H9 (cell line): ENCODE measurements at regions not wholly inside any gene's neighbourhood (a gene's known extent, or its start where the extent isn't known, plus 50 kb on each side); places are given as distances from the start of the nearest gene placed in this dataset.

Experiments
- DNase-seq: peaks from one replicate; pipeline ENCODE4 v3.0.0-alpha.2; 2017
- H2AFZ ChIP-seq: one replicate; pipeline ENCODE4 v1.6.1; 2013; ENCODE audit warnings: mild to moderate bottlenecking, low read length, control low read depth, moderate library complexity
- H2AK5ac ChIP-seq: 2 replicates; pipeline ENCODE4 v1.6.1; 2013; ENCODE audit warnings: low read length, control low read depth, mixed read lengths; ENCODE audit not compliant: insufficient read length
- H2BK120ac ChIP-seq: one replicate; pipeline ENCODE4 v1.6.1; 2013; ENCODE audit warnings: low read depth, mild to moderate bottlenecking, low read length, control low read depth, inconsistent platforms; ENCODE audit not compliant: poor library complexity, severe bottlenecking
- H2BK12ac ChIP-seq: 2 replicates; pipeline ENCODE4 v1.6.1; 2013; ENCODE audit warnings: low read length, control low read depth, mixed read lengths, low read depth; ENCODE audit not compliant: insufficient read length
- H2BK15ac ChIP-seq: 2 replicates; pipeline ENCODE4 v1.6.1; 2013; ENCODE audit warnings: low read depth, low read length, control low read depth
- H2BK20ac ChIP-seq: one replicate; pipeline ENCODE4 v1.6.1; 2013; ENCODE audit warnings: low read depth, mild to moderate bottlenecking, low read length, control low read depth, inconsistent platforms; ENCODE audit not compliant: poor library complexity, severe bottlenecking
- H2BK5ac ChIP-seq: 2 replicates; pipeline ENCODE4 v1.6.1; 2013; ENCODE audit warnings: low read length, control low read depth, mixed read lengths; ENCODE audit not compliant: insufficient read length
- H3K14ac ChIP-seq: 2 replicates; pipeline ENCODE4 v1.6.1; 2013; ENCODE audit warnings: low read length, control low read depth; ENCODE audit not compliant: insufficient read depth
- H3K18ac ChIP-seq: 2 replicates; pipeline ENCODE4 v1.6.1; 2013; ENCODE audit warnings: low read depth, mild to moderate bottlenecking, mixed read lengths, low read length, control low read depth; ENCODE audit not compliant: insufficient read length
- H3K23ac ChIP-seq: 2 replicates; pipeline ENCODE4 v1.6.1; 2013; ENCODE audit warnings: low read length, control low read depth, mixed read lengths, low read depth; ENCODE audit not compliant: insufficient read length
- H3K23me2 ChIP-seq: 2 replicates; pipeline ENCODE4 v1.6.1; 2013; ENCODE audit warnings: low read depth, mild to moderate bottlenecking, mixed read lengths, low read length, control low read depth; ENCODE audit not compliant: insufficient read length, poor library complexity, severe bottlenecking
- H3K27ac ChIP-seq: 2 replicates; pipeline ENCODE4 v1.5.1; 2013; ENCODE audit warnings: low read length, control low read depth, mixed read lengths, low read depth; ENCODE audit not compliant: insufficient read length
- H3K27me3 ChIP-seq: 2 replicates; pipeline ENCODE4 v1.6.1; 2013; ENCODE audit warnings: low read length, control low read depth, inconsistent platforms; ENCODE audit not compliant: insufficient read depth
- H3K4ac ChIP-seq: 2 replicates; pipeline ENCODE4 v1.6.1; 2013; ENCODE audit warnings: low read depth, mild to moderate bottlenecking, control low read depth, inconsistent platforms, low read length, moderate library complexity
- H3K4me1 ChIP-seq: 2 replicates; pipeline ENCODE4 v1.6.1; 2013; ENCODE audit warnings: low read length, control low read depth, inconsistent platforms; ENCODE audit not compliant: insufficient read depth
- H3K4me2 ChIP-seq: 2 replicates; pipeline ENCODE4 v1.6.1; 2013; ENCODE audit warnings: low read length, control low read depth, mixed read lengths; ENCODE audit not compliant: insufficient read length, insufficient read depth
- H3K56ac ChIP-seq: 2 replicates; pipeline ENCODE4 v1.6.1; 2013; ENCODE audit warnings: low read depth, mild to moderate bottlenecking, mixed read lengths, low read length, control low read depth; ENCODE audit not compliant: insufficient read length
- H3K79me1 ChIP-seq: 2 replicates; pipeline ENCODE4 v1.6.1; 2013; ENCODE audit warnings: low read depth, mild to moderate bottlenecking, moderate library complexity, low read length, control low read depth, inconsistent platforms; ENCODE audit not compliant: insufficient read depth, poor library complexity, severe bottlenecking
- H3K79me2 ChIP-seq: 2 replicates; pipeline ENCODE4 v1.6.1; 2013; ENCODE audit warnings: low read length, control low read depth, inconsistent platforms; ENCODE audit not compliant: insufficient read depth
- H3K9ac ChIP-seq: 2 replicates; pipeline ENCODE4 v1.6.1; 2013; ENCODE audit warnings: low read length, control low read depth, mixed read lengths; ENCODE audit not compliant: insufficient read length; ENCODE audit errors: extremely low read depth
- H3K9me3 ChIP-seq: one replicate; pipeline ENCODE4 v1.6.1; 2013; ENCODE audit warnings: low read depth, low read length, inconsistent platforms; ENCODE audit not compliant: control insufficient read depth
- H3T11ph ChIP-seq: one replicate; pipeline ENCODE4 v1.6.1; 2013; ENCODE audit warnings: mild to moderate bottlenecking, low read length, control low read depth, inconsistent platforms
- H4K20me1 ChIP-seq: one replicate; pipeline ENCODE4 v1.6.1; 2013; ENCODE audit not compliant: control insufficient read depth, insufficient read length, insufficient read depth
- H4K5ac ChIP-seq: 2 replicates; pipeline ENCODE4 v1.6.1; 2013; ENCODE audit warnings: low read depth, mild to moderate bottlenecking, mixed read lengths, low read length, control low read depth; ENCODE audit not compliant: insufficient read length
- H4K8ac ChIP-seq: replicated peaks from 2 replicates; pipeline ENCODE4 v1.6.1; 2013; ENCODE audit warnings: low read length, control low read depth, mixed read lengths, low read depth; ENCODE audit not compliant: insufficient read length
- H4K91ac ChIP-seq: 2 replicates; pipeline ENCODE4 v1.6.1; 2013; ENCODE audit warnings: low read depth, mild to moderate bottlenecking, moderate library complexity, mixed read lengths, low read length, control low read depth; ENCODE audit not compliant: insufficient read length
- H3K27ac Mint-ChIP-seq, 3 experiments: 2 replicates in 2 of 3; 3 replicates in 1 of 3; pipeline ENCODE4 v1.8.0; 2020 to 2021; ENCODE audit warnings: mixed read lengths in 3 of 3, mild to moderate bottlenecking in 1 of 3, moderate library complexity in 1 of 3
- H3K27me3 Mint-ChIP-seq: 2 replicates; pipeline ENCODE4 v1.8.0; 2021; ENCODE audit warnings: low read depth, mild to moderate bottlenecking, moderate library complexity, mixed read lengths
- H3K36me3 Mint-ChIP-seq, 3 experiments: 2 replicates in 2 of 3; 3 replicates in 1 of 3; pipeline ENCODE4 v1.8.0; 2020 to 2021; ENCODE audit warnings: low read depth in 3 of 3, mixed read lengths in 3 of 3; ENCODE audit not compliant: insufficient read depth in 1 of 3
- H3K4me1 Mint-ChIP-seq, 2 experiments: 2 replicates each; pipeline ENCODE4 v1.8.0; 2020; ENCODE audit warnings: mixed read lengths in 2 of 2
- H3K4me3 Mint-ChIP-seq, 2 experiments: 2 replicates in 1 of 2; 3 replicates in 1 of 2; pipeline ENCODE4 v1.8.0; 2020 to 2021; ENCODE audit warnings: mild to moderate bottlenecking in 2 of 2, mixed read lengths in 2 of 2, moderate library complexity in 1 of 2
- H3K9me3 Mint-ChIP-seq, 2 experiments: 2 replicates in 1 of 2; 3 replicates in 1 of 2; pipeline ENCODE4 v1.8.0; 2020; ENCODE audit warnings: mild to moderate bottlenecking in 2 of 2, mixed read lengths in 2 of 2, moderate library complexity in 1 of 2
- WGBS: extraction: QIAGEN DNeasy Blood & Tissue Kit; methylation state at CpG from one replicate; pipeline ENCODE4 v1.1.7; 2013; ENCODE audit warnings: missing lambda C conversion rate, low lambda C conversion rate, mixed read lengths; ENCODE audit not compliant: insufficient read length; ENCODE audit errors: extremely low coverage; 5-methylcytosine and 5-hydroxymethylcytosine counted together
- TF ChIP-seq, protein P1 (sequence below): fragments of 200-600 bp; sonication (generic); conservative IDR thresholded peaks from 3 replicates; pipeline ENCODE4 v1.8.0; 2021; ENCODE audit warnings: antibody characterized with exemption, mild to moderate bottlenecking

DNA sequence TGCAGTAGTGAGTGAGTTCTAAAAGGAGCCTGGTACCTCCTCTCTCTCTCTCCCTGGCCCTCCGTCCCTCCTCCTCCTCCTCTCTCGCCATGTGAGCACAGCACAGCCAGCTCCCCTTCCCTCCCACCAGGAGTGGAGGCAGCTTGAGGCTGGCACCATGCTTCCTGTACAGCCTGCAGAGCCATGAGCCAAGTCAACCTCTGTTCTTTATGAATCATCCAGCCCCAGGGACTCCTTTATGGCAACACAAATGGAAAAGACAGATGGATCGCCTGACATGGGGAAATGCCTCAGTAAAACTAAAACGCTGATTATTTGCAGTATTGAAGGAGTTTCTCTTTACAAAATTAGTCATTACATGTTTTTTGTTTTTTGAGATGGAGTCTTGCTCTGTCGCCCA is 233.7 kb upstream of the ARID1B start:
- no CpG with 5 or more reads among the region's 5 CpGs for WGBS
- TF ChIP-seq, protein P1, sequence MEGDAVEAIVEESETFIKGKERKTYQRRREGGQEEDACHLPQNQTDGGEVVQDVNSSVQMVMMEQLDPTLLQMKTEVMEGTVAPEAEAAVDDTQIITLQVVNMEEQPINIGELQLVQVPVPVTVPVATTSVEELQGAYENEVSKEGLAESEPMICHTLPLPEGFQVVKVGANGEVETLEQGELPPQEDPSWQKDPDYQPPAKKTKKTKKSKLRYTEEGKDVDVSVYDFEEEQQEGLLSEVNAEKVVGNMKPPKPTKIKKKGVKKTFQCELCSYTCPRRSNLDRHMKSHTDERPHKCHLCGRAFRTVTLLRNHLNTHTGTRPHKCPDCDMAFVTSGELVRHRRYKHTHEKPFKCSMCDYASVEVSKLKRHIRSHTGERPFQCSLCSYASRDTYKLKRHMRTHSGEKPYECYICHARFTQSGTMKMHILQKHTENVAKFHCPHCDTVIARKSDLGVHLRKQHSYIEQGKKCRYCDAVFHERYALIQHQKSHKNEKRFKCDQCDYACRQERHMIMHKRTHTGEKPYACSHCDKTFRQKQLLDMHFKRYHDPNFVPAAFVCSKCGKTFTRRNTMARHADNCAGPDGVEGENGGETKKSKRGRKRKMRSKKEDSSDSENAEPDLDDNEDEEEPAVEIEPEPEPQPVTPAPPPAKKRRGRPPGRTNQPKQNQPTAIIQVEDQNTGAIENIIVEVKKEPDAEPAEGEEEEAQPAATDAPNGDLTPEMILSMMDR, result no peak

More for the DNA sequence above, 233.7 kb upstream of the ARID1B start:
- Mint-ChIP-seq H3K36me3 (no peaks in the 10 kb centered on the region), H3K27me3 (no peaks in the 10 kb centered on the region), H3K9me3 (no peaks in the 10 kb centered on the region), H3K4me3 (no peak overlapping the region), H3K27ac (no peak overlapping the region), H3K4me1 (peaks cover 6 to 7% of the 10 kb centered on the region in 2 experiments)
- no peak overlapping the region for H2BK20ac ChIP-seq
- no peak overlapping the region for H3K27ac ChIP-seq
- no peaks in the 10 kb centered on the region for H3K9me3 ChIP-seq
- H3K14ac ChIP-seq, result no peak overlapping the region
- H3T11ph ChIP-seq, result no peak overlapping the region
- H2AK5ac ChIP-seq, result no peak overlapping the region
- no peak overlapping the region for H4K5ac ChIP-seq
- H3K23ac ChIP-seq, result no peak overlapping the region
- H3K56ac ChIP-seq, result no peak overlapping the region
- H4K20me1 ChIP-seq, result no peaks in the 10 kb centered on the region
- no peak overlapping the region for H4K8ac ChIP-seq
- no peak overlapping the region for H3K4ac ChIP-seq
- no peak overlapping the region for H2BK5ac ChIP-seq
- H2BK15ac ChIP-seq, result no peak overlapping the region
- no peaks in the 10 kb centered on the region for H3K4me1 ChIP-seq
- H3K9ac ChIP-seq, result no peak overlapping the region
- no peak overlapping the region for H2BK120ac ChIP-seq
- H3K79me2 ChIP-seq, result no peaks in the 10 kb centered on the region
- H4K91ac ChIP-seq, result no peak overlapping the region
- H3K4me2 ChIP-seq, result no peak overlapping the region
- DNase-seq, result no peak
- no peak overlapping the region for H2BK12ac ChIP-seq
- H3K79me1 ChIP-seq, result no peaks in the 10 kb centered on the region
- no peaks in the 10 kb centered on the region for H3K27me3 ChIP-seq
- H2AFZ ChIP-seq, result no peak overlapping the region
- no peaks in the 10 kb centered on the region for H3K23me2 ChIP-seq
- H3K18ac ChIP-seq, result no peak overlapping the region
